Thyroid gland (tissue), 4 donors: ENCODE measurements at regions not wholly inside any gene's neighbourhood (a gene's known extent, or its start where the extent isn't known, plus 50 kb on each side); places are given as distances from the start of the nearest gene placed in this dataset.
"Not testable (repeated sequence)": the region's sequence is repeated elsewhere in the genome, so short reads cannot be mapped to it uniquely, and the experiment has no call there.

Experiments used
- CTCF ChIP-seq, 6 experiments: fragments of 200-600 bp in 3 of 6; fragments of 450-650 bp in 3 of 6; sonication (generic) in 3 of 6; IDR thresholded peaks; one replicate each; pipeline ENCODE4 v1.5.1; 2016 to 2019; ENCODE audit warnings: antibody characterized with exemption in 6 of 6, mild to moderate bottlenecking in 2 of 6, inconsistent platforms in 1 of 6, moderate library complexity in 1 of 6
- POLR2A ChIP-seq, 2 donors: fragments of 450-650 bp; IDR thresholded peaks; one replicate each; pipeline ENCODE4 v1.6.1; 2017; ENCODE audit warnings: antibody characterized with exemption in 2 of 2, mild to moderate bottlenecking in 2 of 2, moderate library complexity in 1 of 2

- TF ChIP-seq CTCF, POLR2A (IDR thresholded peaks at IDR 0.05): not testable (repeated sequence)
Observed at GRCh38 chr2:35814597-35814996, 541.0 kb upstream of the CRIM1 start.
